ENCODE measurements at regions not wholly inside any gene's neighbourhood (a gene's known extent, or its start where the extent isn't known, plus 50 kb on each side); places are given as distances from the start of the nearest gene placed in this dataset.
A peak's percentile ranks its signal among the peaks of the same experiment; 100 is the strongest.

DNA sequence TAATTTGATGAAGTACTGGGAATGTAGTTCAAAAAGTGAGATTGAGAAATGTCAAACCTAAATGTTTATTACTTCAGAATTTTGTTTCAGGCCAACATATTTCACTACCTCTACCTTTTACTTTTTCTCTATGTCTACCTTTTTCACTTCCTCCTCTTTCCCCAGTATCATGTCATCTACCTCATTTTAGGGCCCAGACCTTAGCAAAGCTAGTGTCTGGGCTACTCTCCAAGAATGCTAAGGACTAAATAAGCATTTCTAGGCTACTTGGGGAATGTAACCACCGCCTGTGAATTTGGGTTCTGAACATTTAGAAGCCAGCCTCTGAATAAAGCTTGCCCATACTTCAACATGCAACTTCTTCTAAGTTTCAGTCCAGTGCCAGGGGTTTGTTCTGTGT, 330.4 kb downstream of the SLC4A3 start:
- WGBS, result 50% methylated on average over 1 of the region's 1 CpG
- Histone ChIP-seq H3K9me3 (ENCODE audit: insufficient read depth, low read depth, low read length) (peaks cover 15% of the 10 kb centered on the region; the same call in 1 of the 2 replicates), H3K4me1 (ENCODE audit: insufficient read depth, low read length) (0 out of 2 replicates have a peak, but pooled peaks cover 4% of the 10 kb centered on the region), H3K27ac (ENCODE audit: low read depth, low read length) (no peak overlapping the region), H3K4me3 (ENCODE audit: low read length) (no peak overlapping the region), H3K27me3 (ENCODE audit: insufficient read depth, low read length) (peaks cover 14% of the 10 kb centered on the region), H3K9ac (ENCODE audit: low read depth, low read length) (no peak overlapping the region), H3K36me3 (ENCODE audit: insufficient read depth, low read length) (no peaks in the 10 kb centered on the region)

GRCh38 chr2:219958941-219959340, 331.5 kb downstream of the SLC4A3 start:
- no peak overlapping the region for H3K27ac ChIP-seq (ENCODE audit: low read depth, low read length)
- peaks cover 26% of the 10 kb centered on the region for H3K27me3 ChIP-seq (ENCODE audit: insufficient read depth, low read length)
- H3K9me3 ChIP-seq (ENCODE audit: insufficient read depth, low read depth, low read length), result peaks cover 15% of the 10 kb centered on the region; the same call in 1 of the 2 replicates
- H3K4me3 ChIP-seq (ENCODE audit: low read length), result no peak overlapping the region
- no CpG with 5 or more reads among the region's 1 CpG for WGBS
- H3K9ac ChIP-seq (ENCODE audit: low read depth, low read length), result no peak overlapping the region
- H3K36me3 ChIP-seq (ENCODE audit: insufficient read depth, low read length), result no peaks in the 10 kb centered on the region
- 0 out of 2 replicates have a peak, but pooled peaks cover 4% of the 10 kb centered on the region for H3K4me1 ChIP-seq (ENCODE audit: insufficient read depth, low read length)

GRCh38 chr2:219959471-219959870, 332.0 kb downstream of the SLC4A3 start:
- Histone ChIP-seq H3K27me3 (ENCODE audit: insufficient read depth, low read length) (peaks cover 31% of the 10 kb centered on the region), H3K4me3 (ENCODE audit: low read length) (no peak overlapping the region), H3K4me1 (ENCODE audit: insufficient read depth, low read length) (peaks cover 8% of the 10 kb centered on the region), H3K27ac (ENCODE audit: low read depth, low read length) (no peak overlapping the region), H3K9me3 (ENCODE audit: insufficient read depth, low read depth, low read length) (peaks cover 15% of the 10 kb centered on the region; the same call in 1 of the 2 replicates), H3K36me3 (ENCODE audit: insufficient read depth, low read length) (no peaks in the 10 kb centered on the region), H3K9ac (ENCODE audit: low read depth, low read length) (no peak overlapping the region)
- 85% methylated on average over 4 of the region's 4 CpGs for WGBS

DNA sequence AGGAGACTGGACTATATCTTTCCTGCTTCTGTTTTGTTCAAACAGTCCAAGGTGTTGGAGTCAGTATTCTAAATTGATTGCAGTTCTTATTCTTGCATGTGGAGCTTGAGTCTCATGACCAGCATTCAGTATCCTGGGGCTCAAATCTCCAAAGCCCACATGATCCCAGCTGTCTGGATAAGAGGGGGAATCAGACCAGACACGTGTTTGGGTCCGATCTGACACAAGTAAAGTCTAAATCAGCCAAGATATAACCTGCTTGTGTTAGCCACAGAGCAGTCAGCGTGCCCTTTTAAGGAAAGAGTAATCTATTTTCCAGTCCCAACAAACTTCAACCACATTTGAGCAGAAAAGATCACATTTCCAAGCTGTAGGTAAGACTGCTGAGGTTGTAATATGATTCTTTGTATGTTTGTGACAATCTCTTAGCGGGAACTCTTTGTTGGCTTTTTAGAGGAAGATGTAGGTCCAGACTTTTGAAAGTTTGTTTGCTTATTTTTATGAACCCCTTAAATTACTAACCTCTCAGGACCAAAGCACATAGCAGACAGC, 334.6 kb downstream of the SLC4A3 start:
- peaks cover 44% of the 10 kb centered on the region for H3K27me3 ChIP-seq (ENCODE audit: insufficient read depth, low read length)
- H3K27ac ChIP-seq (ENCODE audit: low read depth, low read length), result no peak overlapping the region
- no peak overlapping the region for H3K9ac ChIP-seq (ENCODE audit: low read depth, low read length)
- WGBS, result 80% methylated on average over 4 of the region's 4 CpGs
- H3K9me3 ChIP-seq (ENCODE audit: insufficient read depth, low read depth, low read length), result peaks cover 4% of the 10 kb centered on the region; the same call in 1 of the 2 replicates
- H3K4me1 ChIP-seq (ENCODE audit: insufficient read depth, low read length), result peaks cover 31% of the 10 kb centered on the region
- no peaks in the 10 kb centered on the region for H3K36me3 ChIP-seq (ENCODE audit: insufficient read depth, low read length)
- H3K4me3 ChIP-seq (ENCODE audit: low read length), result no peak overlapping the region

DNA sequence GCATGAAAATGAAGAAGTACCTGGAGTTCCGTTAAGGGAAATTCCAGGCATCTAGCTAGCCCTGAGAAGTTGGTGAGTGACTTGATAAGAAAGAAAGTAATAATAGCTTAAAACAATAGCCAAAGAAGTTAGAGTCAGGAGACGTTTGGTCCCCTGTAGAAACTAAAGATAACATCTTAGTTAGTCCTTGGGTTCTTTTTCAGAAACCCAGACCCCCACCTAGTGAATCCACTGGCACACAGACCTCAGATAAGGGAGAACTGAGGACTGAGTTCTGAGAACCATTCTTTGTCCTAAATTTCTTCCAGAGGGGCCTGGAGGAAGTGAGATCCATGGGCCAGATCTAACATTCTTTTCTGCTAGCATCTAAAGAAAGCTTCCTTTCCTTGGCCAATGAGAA, 335.4 kb downstream of the SLC4A3 start:
- H3K4me1 ChIP-seq (ENCODE audit: insufficient read depth, low read length), result peaks cover 35% of the 10 kb centered on the region
- no peaks in the 10 kb centered on the region for H3K9me3 ChIP-seq (ENCODE audit: insufficient read depth, low read depth, low read length)
- 86% methylated on average over 2 of the region's 2 CpGs for WGBS
- H3K27ac ChIP-seq (ENCODE audit: low read depth, low read length), result no peak overlapping the region
- peaks cover 51% of the 10 kb centered on the region for H3K27me3 ChIP-seq (ENCODE audit: insufficient read depth, low read length)
- no peak overlapping the region for H3K9ac ChIP-seq (ENCODE audit: low read depth, low read length)
- H3K4me3 ChIP-seq (ENCODE audit: low read length), result no peak overlapping the region
- H3K36me3 ChIP-seq (ENCODE audit: insufficient read depth, low read length), result no peaks in the 10 kb centered on the region

DNA sequence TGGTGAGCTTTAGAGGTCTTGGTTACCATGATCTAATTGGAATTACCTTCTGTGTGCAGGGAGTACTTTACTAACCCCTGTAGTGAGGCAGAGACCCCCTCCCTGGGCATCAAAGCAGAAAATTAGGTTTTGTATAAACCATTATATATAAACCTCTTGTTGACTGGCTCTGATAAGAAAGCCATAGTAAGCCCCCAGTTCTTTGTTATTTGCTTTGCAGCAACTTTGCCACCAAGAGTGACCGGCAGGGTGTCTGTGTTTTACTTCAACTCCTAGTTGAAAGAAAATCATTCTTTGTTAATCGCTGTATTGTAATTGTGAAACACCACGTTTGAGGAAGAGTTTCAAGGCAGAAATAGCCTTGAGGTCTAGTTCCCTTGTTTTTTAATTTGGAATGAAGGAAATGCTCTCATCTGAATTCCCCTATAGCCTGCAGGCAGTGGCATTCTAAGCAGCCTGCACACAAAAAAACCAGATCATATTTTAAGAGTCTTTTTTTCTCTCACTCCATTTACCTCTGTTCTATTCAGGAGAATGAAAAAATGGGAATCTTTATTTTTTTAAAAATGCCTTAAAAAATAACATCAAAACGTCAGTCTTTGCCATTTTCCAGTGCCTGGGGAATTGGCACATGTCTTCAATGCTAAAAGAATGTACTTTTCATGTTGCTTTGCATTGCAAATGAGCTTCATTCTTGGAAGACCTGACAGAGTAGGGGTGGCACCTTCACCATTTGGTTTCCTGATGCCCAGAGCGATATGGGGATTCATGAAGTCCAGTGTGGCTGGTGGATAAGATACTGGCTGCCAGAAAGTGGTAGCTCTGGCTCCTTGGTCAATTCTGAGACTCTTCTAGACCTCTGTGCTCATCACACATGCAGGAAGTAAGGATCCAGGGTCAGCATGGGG, 338.1 kb downstream of the SLC4A3 start:
- H3K27me3 ChIP-seq (ENCODE audit: insufficient read depth, low read length), result peaks cover 55% of the 10 kb centered on the region
- H3K4me1 ChIP-seq (ENCODE audit: insufficient read depth, low read length), result peaks cover 32% of the 10 kb centered on the region
- no peaks in the 10 kb centered on the region for H3K9me3 ChIP-seq (ENCODE audit: insufficient read depth, low read depth, low read length)
- H3K27ac ChIP-seq (ENCODE audit: low read depth, low read length), result peak overlapping the region; percentile 78; the same call in 1 of the 2 replicates
- 14% methylated on average over 5 of the region's 5 CpGs for WGBS
- no peak overlapping the region for H3K9ac ChIP-seq (ENCODE audit: low read depth, low read length)
- H3K36me3 ChIP-seq (ENCODE audit: insufficient read depth, low read length), result no peaks in the 10 kb centered on the region
- no peak overlapping the region for H3K4me3 ChIP-seq (ENCODE audit: low read length)

- Histone ChIP-seq H3K9me3 (ENCODE audit: insufficient read depth, low read depth, low read length) (no peaks in the 10 kb centered on the region), H3K27ac (ENCODE audit: low read depth, low read length) (no peak overlapping the region)
- WGBS, result 91% methylated on average over 8 of the region's 8 CpGs
Measured at GRCh38 chr2:219967247-219968245, 340.1 kb downstream of the SLC4A3 start.

DNA sequence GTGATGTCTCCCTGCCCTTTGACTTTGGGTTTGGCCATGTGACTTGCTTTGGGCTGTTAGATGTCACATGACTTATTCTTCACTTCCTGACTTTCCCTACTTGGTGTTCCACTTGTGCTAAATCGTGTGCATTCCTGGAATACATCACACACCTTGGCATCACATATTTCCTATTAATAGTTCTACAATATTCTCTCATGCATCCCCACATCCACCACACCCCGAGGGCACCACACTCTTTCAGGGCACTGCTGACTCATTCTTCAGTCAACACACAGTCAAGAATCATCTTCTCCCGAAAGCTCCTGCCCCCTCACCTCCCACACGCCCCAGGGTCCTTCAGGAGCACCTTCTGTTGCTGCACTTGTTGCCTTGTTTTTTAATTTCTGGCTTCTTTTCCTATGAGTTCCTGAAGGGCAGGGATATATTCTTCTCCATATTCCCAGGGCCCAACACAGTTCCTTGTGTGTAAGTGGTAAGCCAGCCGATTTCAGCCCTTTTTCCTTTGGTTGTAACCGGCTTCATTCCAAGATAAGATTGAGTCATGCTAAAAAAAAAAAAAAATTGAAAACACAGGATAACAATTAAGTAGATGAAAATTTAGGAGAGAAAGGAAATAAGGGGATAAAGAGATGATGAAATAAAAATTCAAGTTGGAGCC, 341.4 kb downstream of the SLC4A3 start:
- Histone ChIP-seq H3K27me3 (ENCODE audit: insufficient read depth, low read length) (peaks cover 31% of the 10 kb centered on the region), H3K27ac (ENCODE audit: low read depth, low read length) (no peak overlapping the region), H3K9ac (ENCODE audit: low read depth, low read length) (no peak overlapping the region), H3K4me3 (ENCODE audit: low read length) (no peak overlapping the region), H3K36me3 (ENCODE audit: insufficient read depth, low read length) (no peaks in the 10 kb centered on the region), H3K4me1 (ENCODE audit: insufficient read depth, low read length) (peaks cover 32% of the 10 kb centered on the region), H3K9me3 (ENCODE audit: insufficient read depth, low read depth, low read length) (no peaks in the 10 kb centered on the region)
- WGBS, result 89% methylated on average over 5 of the region's 6 CpGs

More at GRCh38 chr2:219967247-219968245, 340.1 kb downstream of the SLC4A3 start:
- no peaks in the 10 kb centered on the region for H3K36me3 ChIP-seq (ENCODE audit: insufficient read depth, low read length)
- H3K4me1 ChIP-seq (ENCODE audit: insufficient read depth, low read length), result peaks cover 32% of the 10 kb centered on the region
- no peak overlapping the region for H3K9ac ChIP-seq (ENCODE audit: low read depth, low read length)
- H3K4me3 ChIP-seq (ENCODE audit: low read length), result no peak overlapping the region
- H3K27me3 ChIP-seq (ENCODE audit: insufficient read depth, low read length), result peaks cover 44% of the 10 kb centered on the region

- H3K36me3 ChIP-seq (ENCODE audit: insufficient read depth, low read length), result no peaks in the 10 kb centered on the region
- H3K4me3 ChIP-seq (ENCODE audit: low read length), result no peak overlapping the region
- peaks cover 27% of the 10 kb centered on the region for H3K4me1 ChIP-seq (ENCODE audit: insufficient read depth, low read length)
- no peak overlapping the region for H3K9ac ChIP-seq (ENCODE audit: low read depth, low read length)
- H3K27me3 ChIP-seq (ENCODE audit: insufficient read depth, low read length), result peaks cover 24% of the 10 kb centered on the region
- no peak overlapping the region for H3K27ac ChIP-seq (ENCODE audit: low read depth, low read length)
- WGBS, result 97% methylated on average over 4 of the region's 4 CpGs
- no peaks in the 10 kb centered on the region for H3K9me3 ChIP-seq (ENCODE audit: insufficient read depth, low read depth, low read length)
Measured at GRCh38 chr2:219969508-219969907, 342.1 kb downstream of the SLC4A3 start.

GRCh38 chr2:219973136-219973535, 345.7 kb downstream of the SLC4A3 start:
- Histone ChIP-seq H3K4me1 (ENCODE audit: insufficient read depth, low read length) (no peaks in the 10 kb centered on the region), H3K36me3 (ENCODE audit: insufficient read depth, low read length) (no peaks in the 10 kb centered on the region), H3K27ac (ENCODE audit: low read depth, low read length) (no peak overlapping the region), H3K27me3 (ENCODE audit: insufficient read depth, low read length) (0 out of 2 replicates have a peak, but pooled peaks cover under 1% of the 10 kb centered on the region), H3K4me3 (ENCODE audit: low read length) (no peak overlapping the region), H3K9me3 (ENCODE audit: insufficient read depth, low read depth, low read length) (no peaks in the 10 kb centered on the region), H3K9ac (ENCODE audit: low read depth, low read length) (no peak overlapping the region)
- WGBS, result 100% methylated on average over 1 of the region's 1 CpG
